Tibial artery (tissue), 4 donors: ENCODE measurements at regions not wholly inside any gene's neighbourhood (a gene's known extent, or its start where the extent isn't known, plus 50 kb on each side); places are given as distances from the start of the nearest gene placed in this dataset.

Experiments
- DNase-seq, 2 donors: peaks; one replicate each; pipeline ENCODE4 v3.0.0-alpha.2; 2019
- H3K27ac ChIP-seq, 2 donors: fragments of 200-600 bp; sonication (generic) in 1 of 2; 1 replicate in 1 of 2; 2 replicates in 1 of 2; pipeline ENCODE4 v1.5.1; 2018 to 2019; ENCODE audit warnings: mild to moderate bottlenecking in 1 of 2
- H3K27me3 ChIP-seq, 2 donors: fragments of 200-600 bp; sonication (generic) in 1 of 2; one replicate each; pipeline versions ENCODE4 v1.5.1 to v1.6.0; 2016 to 2019
- H3K36me3 ChIP-seq, 3 donors: fragments of 200-600 bp; sonication (generic) in 2 of 3; one replicate each; pipeline ENCODE4 v1.5.1; 2016 to 2019; ENCODE audit warnings: mild to moderate bottlenecking in 2 of 3
- H3K4me1 ChIP-seq, 4 donors: fragments of 200-600 bp; sonication (generic) in 2 of 4; 1 replicate in 3 of 4; 2 replicates in 1 of 4; pipeline ENCODE4 v1.5.1; 2016 to 2019
- H3K4me3 ChIP-seq, 2 donors: fragments of 200-600 bp; sonication (generic) in 1 of 2; 1 replicate in 1 of 2; 2 replicates in 1 of 2; pipeline ENCODE4 v1.5.1; 2018 to 2019; ENCODE audit warnings: mild to moderate bottlenecking in 2 of 2
- H3K9me3 ChIP-seq, 3 donors: fragments of 200-600 bp; sonication (generic) in 1 of 3; one replicate each; pipeline ENCODE4 v1.5.1; 2016 to 2019
- CTCF ChIP-seq, 2 experiments: fragments of 200-600 bp in 1 of 2; fragments of 450-650 bp in 1 of 2; IDR thresholded peaks; one replicate each; pipeline ENCODE4 v1.5.1; 2017 to 2019; ENCODE audit warnings: antibody characterized with exemption in 2 of 2, mild to moderate bottlenecking in 1 of 2, moderate library complexity in 1 of 2
- intact Hi-C: fragments of 100-400 bp; cut with DNase I; formaldehyde crosslinking; loops from one replicate; pipeline ENCODE4 v1.15.0; 2023; ENCODE audit warnings: low total_unique reads

- H3K4me3 ChIP-seq = no peak overlapping the region
- no peak for TF ChIP-seq CTCF (IDR thresholded peaks at IDR 0.05)
- no peaks in the 10 kb centered on the region for H3K4me1 ChIP-seq
- no peak overlapping the region for H3K27ac ChIP-seq
- H3K36me3 ChIP-seq = no peaks in the 10 kb centered on the region
- no peaks in the 10 kb centered on the region for H3K9me3 ChIP-seq
- intact Hi-C loops = no loop called here
- DNase-seq = no peak
- H3K27me3 ChIP-seq = no peaks in the 10 kb centered on the region
These were observed 526.0 kb downstream of the TLL1 start for GRCh38 chr4:166399021-166399420.

GRCh38 chr4:166400270-166400894, 527.3 kb downstream of the TLL1 start:
- DNase-seq = no peak
- intact Hi-C loops = no loop called here
- Histone ChIP-seq H3K36me3 (no peaks in the 10 kb centered on the region), H3K27ac (no peak overlapping the region), H3K27me3 (no peaks in the 10 kb centered on the region), H3K4me1 (no peaks in the 10 kb centered on the region), H3K4me3 (no peak overlapping the region), H3K9me3 (no peaks in the 10 kb centered on the region)
- TF ChIP-seq CTCF (IDR thresholded peaks at IDR 0.05) = no peak

- intact Hi-C loops = no loop called here
- H3K36me3 ChIP-seq = no peaks in the 10 kb centered on the region
- H3K9me3 ChIP-seq = no peaks in the 10 kb centered on the region
- H3K4me1 ChIP-seq = no peaks in the 10 kb centered on the region
- H3K4me3 ChIP-seq = no peak overlapping the region
- TF ChIP-seq CTCF (IDR thresholded peaks at IDR 0.05) = no peak
- H3K27me3 ChIP-seq = no peaks in the 10 kb centered on the region
- no peak overlapping the region for H3K27ac ChIP-seq
- DNase-seq = no peak
These were observed 540.3 kb downstream of the TLL1 start for GRCh38 chr4:166413356-166413755.

- Histone ChIP-seq H3K4me1 (no peaks in the 10 kb centered on the region), H3K4me3 (no peak overlapping the region), H3K9me3 (no peaks in the 10 kb centered on the region), H3K36me3 (no peaks in the 10 kb centered on the region), H3K27ac (no peak overlapping the region), H3K27me3 (no peaks in the 10 kb centered on the region)
- intact Hi-C loops = no loop called here
- DNase-seq = no peak
- TF ChIP-seq CTCF (IDR thresholded peaks at IDR 0.05) = no peak
These were observed 541.4 kb downstream of the TLL1 start for GRCh38 chr4:166414431-166414830.

GRCh38 chr4:166415749-166416148, 542.7 kb downstream of the TLL1 start:
- H3K4me3 ChIP-seq = no peak overlapping the region

More at GRCh38 chr4:166415749-166416148, 542.7 kb downstream of the TLL1 start:
- TF ChIP-seq CTCF (IDR thresholded peaks at IDR 0.05) = no peak
- H3K36me3 ChIP-seq = no peaks in the 10 kb centered on the region
- peaks cover 0 to 12% (median 4%) of the 10 kb centered on the region in 4 donors for H3K4me1 ChIP-seq
- DNase-seq = no peak
- peaks cover 0 to under 1% (median 0%) of the 10 kb centered on the region in 3 donors for H3K9me3 ChIP-seq
- intact Hi-C loops = no loop called here
- no peaks in the 10 kb centered on the region for H3K27me3 ChIP-seq
- H3K27ac ChIP-seq = no peak overlapping the region
